K562 (cell line): ENCODE measurements at regions not wholly inside any gene's neighbourhood (a gene's known extent, or its start where the extent isn't known, plus 50 kb on each side); places are given as distances from the start of the nearest gene placed in this dataset.

Experiments
- CHD1 ChIP-seq: fragments of 200-600 bp; sonication (generic); IDR thresholded peaks from one replicate; pipeline ENCODE4 v1.6.1; 2012; ENCODE audit warnings: mild to moderate bottlenecking, moderate library complexity, low read length, inconsistent platforms
- CTCF ChIP-seq, 3 experiments: IDR thresholded peaks in 2 of 3; conservative IDR thresholded peaks in 1 of 3; 2 replicates each; pipeline ENCODE4 v1.5.1; 2011 to 2012; ENCODE audit warnings: low read length in 3 of 3, mild to moderate bottlenecking in 3 of 3, control low read depth in 2 of 3, improper control_type of control experiment in 1 of 3, inconsistent platforms in 1 of 3, low read depth in 1 of 3, mixed read lengths in 1 of 3, moderate library complexity in 1 of 3; ENCODE audit not compliant: insufficient read depth in 2 of 3
- ELF2 ChIP-seq: fragments of 250-450 bp; sonication (Bioruptor Pico); IDR thresholded peaks from 2 replicates; pipeline ENCODE4 v1.5.0; 2021; ENCODE audit warnings: mild to moderate bottlenecking
- EZH2 ChIP-seq: IDR thresholded peaks from 2 replicates; pipeline ENCODE4 v1.6.1; 2012; ENCODE audit warnings: low read depth, mild to moderate bottlenecking, inconsistent platforms, low read length, borderline replicate concordance
- HNRNPH1 ChIP-seq: fragments of 200-400 bp; formaldehyde crosslinking; optimal IDR thresholded peaks from 2 replicates; pipeline ENCODE3; 2017; ENCODE audit warnings: low read depth, mild to moderate bottlenecking, low read length, moderate library complexity
- POLR2A ChIP-seq: fragments of 450-650 bp; conservative IDR thresholded peaks from 2 replicates; pipeline ENCODE4 v1.6.1; 2016
- SMARCB1 ChIP-seq: IDR thresholded peaks from 2 replicates; pipeline ENCODE4 v1.6.1; 2011; ENCODE audit warnings: improper control_type of control experiment, low read depth; ENCODE audit not compliant: insufficient read length
- SNAPC5 ChIP-seq: fragments of 250-450 bp; sonication (Bioruptor Pico); IDR thresholded peaks from 2 replicates; pipeline ENCODE4 v1.8.0; 2021; ENCODE audit warnings: moderate library complexity, mild to moderate bottlenecking, inconsistent platforms
- TAF1 ChIP-seq: IDR thresholded peaks from 2 replicates; pipeline ENCODE4 v1.6.1; 2011; ENCODE audit warnings: mild to moderate bottlenecking, low read length, moderate library complexity; ENCODE audit not compliant: insufficient read depth, control insufficient read depth, severe bottlenecking; ENCODE audit errors: extremely low read depth
- TAF7 ChIP-seq: fragments of 450-650 bp; IDR thresholded peaks from 2 replicates; pipeline ENCODE4 v1.6.1; 2016; ENCODE audit warnings: missing genetic modification characterization, missing compliant biosample characterization
- ZNF3 ChIP-seq: fragments of 250-450 bp; sonication (Bioruptor Pico); IDR thresholded peaks from 2 replicates; pipeline ENCODE4 v1.5.0; 2021; ENCODE audit warnings: mild to moderate bottlenecking, moderate library complexity
- ZNF324 ChIP-seq: fragments of 250-450 bp; sonication (Bioruptor Pico); IDR thresholded peaks from 2 replicates; pipeline ENCODE4 v1.4.0; 2020; ENCODE audit warnings: mild to moderate bottlenecking

GRCh38 chr6:27592481-27593199, 119.7 kb upstream of the ZNF184 start:
- TF ChIP-seq TAF7 (tag) (no peak), EZH2 (no peak), CTCF (IDR thresholded peaks at IDR 0.05 in 2 of 3, conservative IDR thresholded peaks at IDR 0.05 in 1 of 3; ENCODE audit: insufficient read depth in 2 of 3, low read depth in 1 of 3, low read length in 3 of 3) (peak in 1 of 3 experiments; percentile 20; a peak in 2 of 6 replicates), ELF2 (CRISPR knock-in tag) (no peak), ZNF324 (CRISPR knock-in tag) (no peak), POLR2A (no peak), HNRNPH1 (no peak), SNAPC5 (CRISPR knock-in tag) (no peak), SMARCB1 (no peak), TAF1 (no peak), CHD1 (peak; percentile 50), ZNF3 (no peak)
